GM10266 (cell line): ENCODE measurements at regions not wholly inside any gene's neighbourhood (a gene's known extent, or its start where the extent isn't known, plus 50 kb on each side); places are given as distances from the start of the nearest gene placed in this dataset.
"Not testable (repeated sequence)": the region's sequence is repeated elsewhere in the genome, so short reads cannot be mapped to it uniquely, and the experiment has no call there.

ENCODE experiments used
- DNase-seq: peaks from one replicate; pipeline ENCODE4 v3.0.0; 2012; ENCODE audit errors: extremely low spot score
- TF ChIP-seq, protein P1 (sequence below): IDR thresholded peaks from 2 replicates; pipeline ENCODE4 v1.5.1; 2012; ENCODE audit warnings: mild to moderate bottlenecking, low read depth; ENCODE audit not compliant: control insufficient read depth, insufficient read depth; ENCODE audit errors: missing control alignments

DNA sequence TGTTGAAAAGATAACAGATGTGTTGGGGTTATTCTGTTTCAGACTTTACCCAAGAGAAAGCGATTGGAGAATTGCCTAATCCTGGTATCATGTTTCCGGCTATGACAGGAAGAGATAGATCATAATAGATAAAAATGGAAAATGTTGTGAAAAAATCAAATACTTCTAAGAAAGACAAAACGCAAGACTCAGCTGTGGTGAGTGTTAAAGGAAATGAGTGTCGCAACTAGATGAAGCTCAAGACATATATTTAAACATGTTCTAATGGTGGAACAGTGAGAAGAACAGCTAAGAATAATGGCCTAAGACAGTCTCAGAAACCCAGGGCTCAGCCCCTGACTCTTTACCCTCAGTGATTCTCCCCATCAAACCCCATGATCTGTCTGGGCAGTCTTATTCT, 426.7 kb upstream of the RUNX1 start:
- TF ChIP-seq, protein P1, sequence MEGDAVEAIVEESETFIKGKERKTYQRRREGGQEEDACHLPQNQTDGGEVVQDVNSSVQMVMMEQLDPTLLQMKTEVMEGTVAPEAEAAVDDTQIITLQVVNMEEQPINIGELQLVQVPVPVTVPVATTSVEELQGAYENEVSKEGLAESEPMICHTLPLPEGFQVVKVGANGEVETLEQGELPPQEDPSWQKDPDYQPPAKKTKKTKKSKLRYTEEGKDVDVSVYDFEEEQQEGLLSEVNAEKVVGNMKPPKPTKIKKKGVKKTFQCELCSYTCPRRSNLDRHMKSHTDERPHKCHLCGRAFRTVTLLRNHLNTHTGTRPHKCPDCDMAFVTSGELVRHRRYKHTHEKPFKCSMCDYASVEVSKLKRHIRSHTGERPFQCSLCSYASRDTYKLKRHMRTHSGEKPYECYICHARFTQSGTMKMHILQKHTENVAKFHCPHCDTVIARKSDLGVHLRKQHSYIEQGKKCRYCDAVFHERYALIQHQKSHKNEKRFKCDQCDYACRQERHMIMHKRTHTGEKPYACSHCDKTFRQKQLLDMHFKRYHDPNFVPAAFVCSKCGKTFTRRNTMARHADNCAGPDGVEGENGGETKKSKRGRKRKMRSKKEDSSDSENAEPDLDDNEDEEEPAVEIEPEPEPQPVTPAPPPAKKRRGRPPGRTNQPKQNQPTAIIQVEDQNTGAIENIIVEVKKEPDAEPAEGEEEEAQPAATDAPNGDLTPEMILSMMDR, result no peak
- DNase-seq, result no peak

DNA sequence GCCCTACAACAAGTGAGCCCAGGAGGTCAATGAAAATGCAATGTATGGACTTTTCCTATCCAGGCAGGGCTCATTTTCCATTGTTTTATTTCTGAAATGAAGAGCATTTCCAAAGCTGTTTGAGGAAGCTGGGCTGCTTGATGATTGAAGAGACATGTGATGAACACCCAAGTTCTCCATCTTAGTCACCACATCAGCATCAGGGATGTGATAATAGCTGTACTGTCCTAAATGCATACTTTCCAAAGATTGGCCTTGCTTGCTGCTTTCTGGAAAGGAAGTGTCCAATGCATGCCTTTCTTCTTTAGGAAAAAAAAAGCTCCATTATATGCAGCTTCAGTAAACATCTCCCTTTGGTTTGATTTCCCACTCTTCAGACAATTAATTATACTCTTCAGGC, 425.9 kb upstream of the RUNX1 start:
- TF ChIP-seq, protein P1, result no peak
- DNase-seq, result no peak

DNA sequence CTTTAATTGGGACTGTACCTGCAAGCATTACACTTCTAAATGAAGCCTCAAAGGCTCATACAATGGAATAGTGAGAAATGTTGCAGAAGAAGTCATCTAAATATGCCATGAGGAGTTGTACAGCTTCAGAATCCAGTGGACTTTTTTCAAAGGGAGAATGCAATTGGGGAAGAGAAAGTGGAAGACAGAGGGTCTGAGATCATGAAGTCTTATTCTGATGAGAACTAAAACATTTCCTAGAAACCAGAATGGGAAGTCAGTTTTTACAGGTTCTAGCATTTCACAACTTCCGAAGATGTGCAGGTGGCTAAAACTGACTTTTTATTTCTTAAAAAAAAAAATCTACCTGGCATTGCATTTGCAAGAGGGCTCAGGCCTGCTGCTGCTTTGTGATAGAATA, 424.4 kb upstream of the RUNX1 start:
- no peak for DNase-seq
- TF ChIP-seq, protein P1, result no peak

DNA sequence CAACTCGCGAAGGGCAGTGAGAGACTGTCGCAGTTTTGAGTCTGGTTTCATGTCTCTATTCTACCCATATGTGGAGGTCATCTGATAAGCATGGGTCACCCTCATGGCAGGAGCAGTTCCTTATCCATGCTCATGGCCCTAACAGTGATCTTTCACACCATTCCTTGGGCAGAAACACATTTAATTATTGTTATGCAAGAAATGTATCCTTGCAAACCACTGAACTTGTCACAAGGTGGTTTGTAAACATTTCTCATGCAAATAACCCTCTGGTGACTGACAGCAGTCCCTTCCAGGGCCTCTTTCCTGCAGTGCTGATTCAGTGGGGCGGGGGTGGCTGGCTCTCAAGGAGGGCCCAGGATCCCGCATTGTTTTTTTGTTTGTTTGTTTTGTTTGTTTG, 421.4 kb upstream of the RUNX1 start:
- TF ChIP-seq, protein P1, result no peak

DNA sequence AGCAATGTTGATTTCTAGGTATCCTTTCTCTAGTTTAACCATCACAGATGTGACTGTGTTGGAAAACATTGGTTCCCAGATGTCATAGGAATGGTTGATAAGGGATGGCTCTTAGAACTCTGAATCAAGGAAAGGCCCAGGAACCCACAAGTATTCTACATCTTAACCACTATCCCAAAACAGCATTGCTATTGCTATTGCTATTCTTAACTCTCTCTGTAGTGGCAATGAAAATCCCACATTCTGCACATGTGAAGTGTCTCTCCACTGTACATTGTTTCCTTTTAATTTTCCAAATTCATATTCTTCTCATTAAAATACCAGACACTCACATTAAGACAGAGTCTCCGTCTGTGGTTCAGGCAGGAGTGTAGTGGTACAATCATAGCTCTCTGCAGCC, 420.4 kb upstream of the RUNX1 start:
- TF ChIP-seq, protein P1, result no peak
- DNase-seq, result no peak

More for the DNA sequence above, 421.4 kb upstream of the RUNX1 start:
- DNase-seq, result no peak

DNA sequence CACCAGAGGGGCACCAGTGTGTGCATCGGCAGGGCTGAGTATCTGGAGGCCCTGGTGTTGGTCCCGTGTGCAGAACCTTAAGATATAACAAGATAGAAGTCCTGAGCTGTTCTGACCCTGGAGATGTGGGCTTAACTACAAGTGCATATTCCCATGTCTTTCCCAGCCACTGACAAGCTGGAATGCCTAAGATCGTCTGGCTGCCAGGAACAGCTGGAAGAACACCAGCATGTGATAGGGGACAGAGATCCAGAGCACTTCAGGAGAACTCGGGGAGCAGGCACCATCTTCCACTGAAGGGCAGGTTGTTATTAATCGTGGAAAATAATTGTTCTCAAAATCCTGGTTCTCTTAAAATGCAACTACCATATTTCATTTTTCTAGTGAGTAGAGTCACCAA, 419.9 kb upstream of the RUNX1 start:
- TF ChIP-seq, protein P1, result no peak
- no peak for DNase-seq

DNA sequence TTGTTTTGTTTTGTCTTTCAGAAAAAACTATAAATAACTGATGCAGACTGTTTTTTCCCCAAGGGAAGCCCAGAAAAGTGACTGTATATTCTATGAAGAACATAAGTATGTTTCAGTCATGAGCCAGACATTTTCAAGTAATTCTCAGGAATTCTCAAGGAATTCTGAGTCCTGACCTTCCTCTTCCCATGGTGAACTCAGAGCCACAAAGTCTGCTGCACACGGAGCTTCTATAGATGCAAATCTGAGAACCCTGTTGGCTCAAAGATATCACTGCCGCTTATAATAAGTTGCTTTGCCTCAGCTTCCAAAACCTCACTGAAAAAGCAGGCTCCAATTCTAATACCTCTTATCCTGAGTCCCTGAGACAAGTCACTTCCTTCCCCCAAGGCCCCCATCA, 418.5 kb upstream of the RUNX1 start:
- no peak for DNase-seq
- TF ChIP-seq, protein P1, result no peak

DNA sequence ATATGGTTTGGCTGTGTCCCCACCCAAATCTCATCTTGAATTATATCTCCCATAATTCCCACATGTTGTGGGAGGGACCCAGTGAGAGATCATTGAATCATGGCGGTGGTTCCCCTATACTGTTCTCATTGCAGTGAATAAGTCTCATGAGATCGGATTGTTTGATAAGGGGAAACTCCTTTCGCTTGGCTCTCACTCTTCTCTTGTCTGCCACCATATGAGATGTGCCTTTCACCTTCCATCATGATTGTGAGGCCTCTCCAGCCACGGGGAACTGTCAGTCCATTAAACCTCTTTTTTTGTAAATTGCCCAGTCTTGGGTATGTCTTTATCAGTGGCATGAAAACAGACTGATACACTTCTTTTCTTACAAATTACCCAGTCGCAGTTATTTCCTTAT, 417.6 kb upstream of the RUNX1 start:
- DNase-seq, result not testable (repeated sequence)
